ENCODE measurements at regions not wholly inside any gene's neighbourhood (a gene's known extent, or its start where the extent isn't known, plus 50 kb on each side); places are given as distances from the start of the nearest gene placed in this dataset.

GRCh38 chr12:82529101-82529500 is 157.6 kb upstream of the TMTC2 start:
- no peak for TF ChIP-seq CTCF (conservative IDR thresholded peaks at IDR 0.05; ENCODE audit: low read depth, low read length)
- H3K4me3 ChIP-seq (ENCODE audit: low read depth, low read length), result no peak overlapping the region
- DNase-seq (ENCODE audit: low read depth), result no peak

DNA sequence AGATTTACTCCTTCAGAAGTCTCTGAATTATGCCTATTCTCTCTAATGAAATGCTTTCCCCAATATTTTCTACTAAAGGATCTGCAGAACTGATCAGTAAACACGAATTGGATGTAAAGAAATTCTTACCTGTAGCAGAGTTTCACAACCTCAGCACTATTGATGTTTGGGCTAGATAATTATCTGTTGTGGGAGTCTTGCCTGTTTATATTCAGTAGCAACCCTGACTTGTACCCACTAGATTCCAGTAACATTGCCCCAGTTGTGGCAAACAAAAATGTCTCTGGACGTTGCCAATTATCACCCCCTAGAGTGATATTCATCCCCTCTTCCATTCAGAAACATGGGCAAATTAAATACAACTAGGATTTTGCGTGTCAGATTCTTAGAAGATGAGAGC is 156.8 kb upstream of the TMTC2 start:
- no peak overlapping the region for H3K4me3 ChIP-seq (ENCODE audit: low read depth, low read length)
- TF ChIP-seq CTCF (conservative IDR thresholded peaks at IDR 0.05; ENCODE audit: low read depth, low read length), result no peak
- DNase-seq (ENCODE audit: low read depth), result no peak

GRCh38 chr12:82530394-82530793 is 156.3 kb upstream of the TMTC2 start:
- TF ChIP-seq CTCF (conservative IDR thresholded peaks at IDR 0.05; ENCODE audit: low read depth, low read length), result no peak
- no peak overlapping the region for H3K4me3 ChIP-seq (ENCODE audit: low read depth, low read length)
- no peak for DNase-seq (ENCODE audit: low read depth)

DNA sequence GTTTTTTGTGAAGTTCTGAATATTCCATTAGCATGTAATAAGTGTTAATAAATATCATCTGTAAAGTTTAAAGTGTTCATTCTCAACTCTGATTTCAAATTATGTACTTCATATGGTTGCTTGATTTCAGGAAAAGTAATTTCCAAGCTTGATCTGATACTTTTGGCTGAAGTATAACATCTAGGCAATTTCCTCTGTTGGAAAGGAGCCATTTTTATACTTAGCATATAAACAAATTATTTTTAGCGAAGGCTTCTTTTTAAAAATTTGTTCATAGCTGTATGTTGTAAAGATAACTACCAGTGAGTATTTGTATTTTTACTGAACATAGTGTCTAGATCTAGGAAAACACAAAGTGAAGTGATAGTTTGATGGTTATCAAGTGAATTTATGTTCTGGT is 153.4 kb upstream of the TMTC2 start:
- no peak overlapping the region for H3K4me3 ChIP-seq (ENCODE audit: low read depth, low read length)
- no peak for DNase-seq (ENCODE audit: low read depth)
- no peak for TF ChIP-seq CTCF (conservative IDR thresholded peaks at IDR 0.05; ENCODE audit: low read depth, low read length)

GRCh38 chr12:82537436-82537835 is 149.3 kb upstream of the TMTC2 start:
- H3K4me3 ChIP-seq (ENCODE audit: low read depth, low read length), result no peak overlapping the region
- no peak for TF ChIP-seq CTCF (conservative IDR thresholded peaks at IDR 0.05; ENCODE audit: low read depth, low read length)
- DNase-seq (ENCODE audit: low read depth), result no peak

GRCh38 chr12:82554529-82554928 is 132.2 kb upstream of the TMTC2 start:
- no peak for TF ChIP-seq CTCF (conservative IDR thresholded peaks at IDR 0.05; ENCODE audit: low read depth, low read length)
- no peak overlapping the region for H3K4me3 ChIP-seq (ENCODE audit: low read depth, low read length)
- peak; percentile 1 for DNase-seq (ENCODE audit: low read depth)

DNA sequence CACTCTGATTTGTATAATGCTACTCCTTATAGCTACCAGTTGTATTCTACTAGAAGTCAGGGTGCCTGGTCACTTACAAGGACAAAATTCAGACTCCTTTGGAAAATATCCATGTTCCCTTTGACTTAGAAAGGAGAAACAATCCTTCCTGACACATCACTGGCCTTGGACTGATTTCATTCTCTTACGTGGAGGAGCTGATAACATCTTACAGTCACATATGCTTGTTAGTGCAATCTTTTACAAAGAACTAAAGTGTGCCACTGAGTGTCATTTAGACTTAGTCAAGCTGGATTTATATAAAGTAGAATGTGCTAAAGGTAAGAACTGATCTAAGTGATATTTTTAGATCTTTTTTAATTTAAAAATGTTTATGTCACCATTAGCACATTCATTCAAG is 131.0 kb upstream of the TMTC2 start:
- no peak for DNase-seq (ENCODE audit: low read depth)
- no peak overlapping the region for H3K4me3 ChIP-seq (ENCODE audit: low read depth, low read length)
- TF ChIP-seq CTCF (conservative IDR thresholded peaks at IDR 0.05; ENCODE audit: low read depth, low read length), result no peak
